Breast epithelium (tissue), 3 donors: ENCODE measurements at regions not wholly inside any gene's neighbourhood (a gene's known extent, or its start where the extent isn't known, plus 50 kb on each side); places are given as distances from the start of the nearest gene placed in this dataset.

Source experiments
- POLR2A ChIP-seq: fragments of 450-650 bp; IDR thresholded peaks from one replicate; pipeline ENCODE4 v1.6.1; 2016; ENCODE audit warnings: antibody characterized with exemption, mild to moderate bottlenecking, moderate library complexity
- POLR2AphosphoS5 ChIP-seq, 3 donors: sonication (generic); formaldehyde crosslinking; IDR thresholded peaks; one replicate each; pipeline ENCODE4 v1.6.1; 2017; ENCODE audit warnings: antibody characterized with exemption in 3 of 3

DNA sequence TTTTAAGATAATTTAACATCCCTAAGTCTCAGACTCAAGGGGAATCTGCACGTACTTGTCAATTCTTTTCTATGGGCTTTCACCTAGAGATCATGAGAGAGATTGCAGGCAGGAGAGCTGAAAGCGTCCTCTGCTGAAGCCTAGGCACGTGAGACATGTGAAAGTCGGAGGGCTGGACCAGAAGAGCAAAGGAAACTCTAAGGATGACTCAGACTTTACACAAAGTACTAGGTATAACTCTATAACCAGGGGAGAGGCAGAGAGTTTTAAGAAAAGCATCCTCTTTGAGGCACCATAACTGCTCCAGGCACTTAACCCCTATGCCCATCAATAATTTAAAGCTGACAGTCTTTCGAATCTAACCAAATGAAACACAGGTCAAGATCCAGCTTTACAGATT lies 436.6 kb downstream of the VGLL3 start:
- no peak for TF ChIP-seq POLR2A
- TF ChIP-seq POLR2AphosphoS5 (IDR thresholded peaks at IDR 0.05): no peak
